ENCODE measurements at regions not wholly inside any gene's neighbourhood (a gene's known extent, or its start where the extent isn't known, plus 50 kb on each side); places are given as distances from the start of the nearest gene placed in this dataset.

GRCh38 chr15:72967811-72968530, 84.3 kb upstream of the NEO1 start:
- ATAC-seq, result no peak
- intact Hi-C loops (cut with DNase I), result no loop called here
- DNase-seq (ENCODE audit: missing footprints), result no peak

GRCh38 chr15:72967397-72967796, 84.9 kb upstream of the NEO1 start:
- no peak for ATAC-seq
- DNase-seq (ENCODE audit: missing footprints), result no peak
- intact Hi-C loops (cut with DNase I), result no loop called here

GRCh38 chr15:72966641-72967040, 85.6 kb upstream of the NEO1 start:
- DNase-seq (ENCODE audit: missing footprints), result no peak
- ATAC-seq, result no peak
- intact Hi-C loops (cut with DNase I), result no loop called here

GRCh38 chr15:72965671-72966070, 86.6 kb upstream of the NEO1 start:
- ATAC-seq (no peak), DNase-seq (ENCODE audit: missing footprints) (no peak)
- intact Hi-C loops (cut with DNase I), result no loop called here

GRCh38 chr15:72964542-72964941, 87.7 kb upstream of the NEO1 start:
- no peak for DNase-seq (ENCODE audit: missing footprints)
- intact Hi-C loops (cut with DNase I), result no loop called here
- ATAC-seq, result no peak

- intact Hi-C loops (cut with DNase I), result no loop called here
- DNase-seq (ENCODE audit: missing footprints) (no peak), ATAC-seq (no peak)
These were observed 88.1 kb upstream of the NEO1 start for GRCh38 chr15:72964135-72964534.

- DNase-seq (ENCODE audit: missing footprints) (no peak), ATAC-seq (no peak)
- intact Hi-C loops (cut with DNase I), result no loop called here
These were observed 90.1 kb upstream of the NEO1 start for GRCh38 chr15:72962054-72962702.

GRCh38 chr15:72961346-72961745, 90.9 kb upstream of the NEO1 start:
- DNase-seq (ENCODE audit: missing footprints) (no peak), ATAC-seq (no peak)
- intact Hi-C loops (cut with DNase I), result no loop called here

- intact Hi-C loops (cut with DNase I), result no loop called here
- DNase-seq (ENCODE audit: missing footprints) (no peak), ATAC-seq (no peak)
These were observed 93.6 kb upstream of the NEO1 start for GRCh38 chr15:72958634-72959033.

GRCh38 chr15:72953306-72953705, 99.0 kb upstream of the NEO1 start:
- no peak for DNase-seq (ENCODE audit: missing footprints)
- intact Hi-C loops (cut with DNase I), result no loop called here
- ATAC-seq, result no peak

GRCh38 chr15:72952151-72952550, 100.1 kb upstream of the NEO1 start:
- intact Hi-C loops (cut with DNase I), result no loop called here
- no peak for DNase-seq (ENCODE audit: missing footprints)
- no peak for ATAC-seq

- intact Hi-C loops (cut with DNase I), result no loop called here
- ATAC-seq (no peak), DNase-seq (ENCODE audit: missing footprints) (no peak)
These were observed 103.6 kb upstream of the NEO1 start for GRCh38 chr15:72948662-72949061.

GRCh38 chr15:72947709-72948108, 104.6 kb upstream of the NEO1 start:
- ATAC-seq, result no peak
- intact Hi-C loops (cut with DNase I), result no loop called here
- no peak for DNase-seq (ENCODE audit: missing footprints)

GRCh38 chr15:72944565-72944964, 107.7 kb upstream of the NEO1 start:
- ATAC-seq (no peak), DNase-seq (ENCODE audit: missing footprints) (no peak)
- intact Hi-C loops (cut with DNase I), result no loop called here

GRCh38 chr15:72940229-72940622, 112.0 kb upstream of the NEO1 start:
- ATAC-seq, result no peak
- DNase-seq (ENCODE audit: missing footprints), result no peak

GRCh38 chr15:72939514-72940228, 112.6 kb upstream of the NEO1 start:
- intact Hi-C loops (cut with DNase I), result no loop called here
- DNase-seq (ENCODE audit: missing footprints) (no peak), ATAC-seq (no peak)

More at GRCh38 chr15:72940229-72940622, 112.0 kb upstream of the NEO1 start:
- intact Hi-C loops (cut with DNase I), result no loop called here

- intact Hi-C loops (cut with DNase I), result no loop called here
- ATAC-seq, result no peak
- DNase-seq (ENCODE audit: missing footprints), result no peak
These were observed 115.3 kb upstream of the NEO1 start for GRCh38 chr15:72936691-72937679.

GRCh38 chr15:72936237-72936636, 116.0 kb upstream of the NEO1 start:
- DNase-seq (ENCODE audit: missing footprints) (no peak), ATAC-seq (no peak)
- intact Hi-C loops (cut with DNase I), result no loop called here

GRCh38 chr15:72935521-72935920, 116.7 kb upstream of the NEO1 start:
- ATAC-seq (no peak), DNase-seq (ENCODE audit: missing footprints) (no peak)
- intact Hi-C loops (cut with DNase I), result no loop called here
